ENCODE measurements at regions not wholly inside any gene's neighbourhood (a gene's known extent, or its start where the extent isn't known, plus 50 kb on each side); places are given as distances from the start of the nearest gene placed in this dataset.

DNA sequence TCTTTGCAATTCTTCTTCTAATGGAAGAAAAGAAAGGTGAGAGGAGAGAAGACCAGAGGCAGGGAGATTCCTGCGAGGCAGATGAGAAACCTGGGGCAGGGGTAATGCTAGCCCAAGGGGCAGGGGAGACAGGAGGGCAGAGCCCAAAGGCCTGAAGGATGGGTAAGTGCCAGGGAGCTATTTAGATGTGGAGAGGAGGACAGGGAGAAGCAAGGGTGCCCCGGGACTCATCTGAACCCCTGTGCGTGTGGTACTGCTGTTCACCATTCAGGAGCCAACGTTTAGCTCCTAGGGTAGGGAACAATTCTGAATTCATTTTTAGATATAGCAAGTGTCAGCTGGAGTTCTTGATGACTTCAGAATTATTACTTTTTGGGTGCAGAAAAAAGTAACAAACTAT lies 122.7 kb upstream of the ALDH1B1 start:
- Mint-ChIP-seq H3K36me3 (ENCODE audit: low read depth) (no peaks in the 10 kb centered on the region), H3K27me3 (peaks cover 7% of the 10 kb centered on the region), H3K4me3 (no peak overlapping the region), H3K9me3 (peaks cover 13% of the 10 kb centered on the region), H3K4me1 (no peaks in the 10 kb centered on the region), H3K27ac (no peak overlapping the region)
- ATAC-seq = no peak
- DNase-seq = no peak

DNA sequence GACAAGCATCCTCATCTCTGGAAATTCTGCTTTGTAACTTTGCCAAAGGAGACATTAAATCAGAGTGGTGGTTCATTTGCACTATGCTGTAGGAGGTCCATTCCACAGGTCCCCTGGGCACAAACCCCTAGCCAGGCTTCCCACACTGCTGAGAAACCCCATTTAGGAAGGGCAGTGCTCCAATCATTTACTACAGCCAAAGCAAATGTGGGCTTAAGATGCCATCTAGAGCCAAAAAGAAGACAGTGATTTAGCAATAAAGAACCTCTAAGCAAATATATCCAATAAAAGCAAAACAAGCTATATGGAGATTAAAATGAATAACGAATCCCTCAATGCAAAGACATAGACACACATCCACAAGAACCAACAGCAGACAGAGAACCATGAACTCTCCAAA lies 129.0 kb upstream of the ALDH1B1 start:
- Mint-ChIP-seq H3K27me3 (peaks cover 12% of the 10 kb centered on the region), H3K9me3 (peaks cover 30% of the 10 kb centered on the region), H3K4me1 (no peaks in the 10 kb centered on the region), H3K36me3 (ENCODE audit: low read depth) (peaks cover 2% of the 10 kb centered on the region), H3K4me3 (no peak overlapping the region), H3K27ac (no peak overlapping the region)
- DNase-seq (no peak), ATAC-seq (no peak)

DNA sequence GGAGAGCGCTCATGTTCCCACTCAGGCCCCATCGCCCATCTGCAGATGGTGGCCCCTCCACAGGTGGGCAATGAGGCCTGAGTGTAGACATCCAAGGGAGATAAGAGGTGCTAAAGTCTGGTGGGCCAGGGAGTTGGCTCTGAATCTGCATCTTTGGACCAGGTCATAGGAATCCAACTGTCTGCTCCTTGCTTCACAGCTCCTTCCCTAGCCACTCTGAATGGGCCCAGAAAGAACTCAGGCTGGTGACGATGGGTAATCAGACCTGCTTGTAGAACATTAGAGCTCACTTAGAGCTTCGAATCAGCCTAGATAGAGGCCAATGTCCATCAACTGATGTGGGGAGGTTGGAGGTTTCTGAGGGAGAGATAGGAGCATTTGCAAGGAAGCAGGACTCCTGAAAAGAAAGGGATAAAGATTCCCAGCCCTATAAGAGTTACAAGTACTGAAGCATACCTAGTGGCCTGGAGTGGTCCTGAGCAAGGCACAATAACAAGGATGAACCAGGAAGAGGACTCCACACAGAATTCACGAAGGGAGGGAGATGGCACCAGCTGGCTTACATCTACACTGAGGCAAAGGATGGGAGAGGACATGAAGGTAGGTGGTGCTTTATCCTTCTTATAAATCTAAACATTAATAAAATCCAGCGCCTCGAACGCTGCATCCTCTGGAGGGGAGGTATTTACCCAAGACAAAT lies 132.8 kb upstream of the ALDH1B1 start:
- H3K27ac Mint-ChIP-seq = no peak overlapping the region
- peaks cover 2% of the 10 kb centered on the region for H3K36me3 Mint-ChIP-seq (ENCODE audit: low read depth)
- H3K4me1 Mint-ChIP-seq = no peaks in the 10 kb centered on the region
- H3K27me3 Mint-ChIP-seq = peaks cover 7% of the 10 kb centered on the region
- ATAC-seq (no peak), DNase-seq (no peak)
- peaks cover 16% of the 10 kb centered on the region for H3K9me3 Mint-ChIP-seq
- H3K4me3 Mint-ChIP-seq = no peak overlapping the region

DNA sequence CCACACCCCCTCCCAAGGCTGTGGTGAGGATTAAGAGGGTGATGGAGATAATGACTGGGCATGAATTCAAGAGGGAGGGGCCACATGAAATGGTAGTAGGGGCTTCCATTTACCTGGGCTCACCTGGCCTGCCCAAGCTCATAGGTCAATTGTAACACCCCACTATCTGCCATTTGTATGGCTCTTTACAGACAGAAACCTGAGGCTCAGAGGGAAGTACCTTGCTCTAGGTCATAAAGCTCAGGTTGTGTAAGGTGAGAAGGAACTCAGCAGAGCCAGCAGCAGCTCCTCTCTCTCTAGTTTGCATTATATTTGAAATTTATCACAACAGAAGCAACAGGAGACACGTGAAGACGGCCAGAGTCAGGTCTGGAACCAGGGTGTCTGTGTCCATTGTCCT lies 133.4 kb upstream of the ALDH1B1 start:
- ATAC-seq = no peak
- no peak overlapping the region for H3K27ac Mint-ChIP-seq
- DNase-seq = no peak
- H3K4me1 Mint-ChIP-seq = no peaks in the 10 kb centered on the region
- H3K27me3 Mint-ChIP-seq = peaks cover 7% of the 10 kb centered on the region
- H3K4me3 Mint-ChIP-seq = no peak overlapping the region
- no peaks in the 10 kb centered on the region for H3K36me3 Mint-ChIP-seq (ENCODE audit: low read depth)
- H3K9me3 Mint-ChIP-seq = peaks cover 10% of the 10 kb centered on the region

DNA sequence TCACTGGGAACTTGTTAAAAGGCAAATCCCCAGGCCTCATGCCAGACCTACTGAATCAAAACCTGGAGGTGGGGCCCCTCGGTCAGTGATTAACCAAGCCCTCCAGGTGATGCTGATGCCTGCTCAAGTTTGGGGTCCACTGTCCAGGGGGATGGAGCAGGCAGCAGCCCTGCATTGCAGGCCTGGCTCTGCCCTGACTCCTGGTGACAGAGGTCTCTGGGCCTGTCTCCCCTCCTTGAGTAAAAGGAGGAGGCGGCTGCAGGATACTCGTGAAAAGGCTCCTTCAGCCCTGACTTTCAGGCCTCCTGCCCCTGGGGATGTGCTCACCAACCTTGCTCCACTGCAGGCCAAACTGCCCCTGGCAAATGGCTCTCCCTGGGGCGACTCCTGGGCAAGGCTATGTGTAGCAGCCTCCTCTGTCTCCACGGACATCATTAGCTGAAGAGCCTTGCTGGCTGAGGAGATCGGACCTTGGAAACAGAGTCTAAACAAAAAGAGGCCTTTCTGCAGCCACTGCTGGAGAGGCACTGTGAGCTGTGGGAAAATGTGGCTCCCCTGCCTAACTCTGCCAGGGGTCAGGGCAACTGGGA lies 134.8 kb upstream of the ALDH1B1 start:
- no peak overlapping the region for H3K27ac Mint-ChIP-seq
- H3K9me3 Mint-ChIP-seq = peaks cover 4% of the 10 kb centered on the region
- peaks cover 5% of the 10 kb centered on the region for H3K27me3 Mint-ChIP-seq
- H3K4me1 Mint-ChIP-seq = no peaks in the 10 kb centered on the region
- DNase-seq (no peak), ATAC-seq (no peak)
- no peaks in the 10 kb centered on the region for H3K36me3 Mint-ChIP-seq (ENCODE audit: low read depth)
- no peak overlapping the region for H3K4me3 Mint-ChIP-seq

DNA sequence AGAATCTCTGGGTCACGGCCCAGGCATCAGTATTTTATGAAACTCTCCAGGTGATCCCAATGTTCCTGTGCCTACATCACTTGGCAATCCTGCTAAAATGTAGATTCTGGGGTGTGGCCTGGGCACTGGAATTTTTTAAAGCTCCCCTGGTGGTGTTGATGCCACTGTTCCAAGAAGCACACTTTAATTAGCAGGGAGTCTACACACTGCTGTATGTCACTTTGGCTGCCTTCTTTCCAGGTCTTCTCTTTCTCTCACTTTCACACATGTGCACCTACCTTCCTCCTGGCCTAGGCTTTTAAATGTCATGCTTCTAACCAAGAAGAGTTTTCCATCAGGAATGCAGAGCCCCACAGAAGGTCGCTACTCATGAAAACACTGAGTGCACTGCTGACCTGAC lies 136.0 kb upstream of the ALDH1B1 start:
- no peak overlapping the region for H3K27ac Mint-ChIP-seq
- H3K36me3 Mint-ChIP-seq (ENCODE audit: low read depth) = no peaks in the 10 kb centered on the region
- no peak for ATAC-seq
- DNase-seq = no peak
- no peaks in the 10 kb centered on the region for H3K4me1 Mint-ChIP-seq
- H3K4me3 Mint-ChIP-seq = no peak overlapping the region
- H3K9me3 Mint-ChIP-seq = peaks cover 4% of the 10 kb centered on the region
- H3K27me3 Mint-ChIP-seq = no peaks in the 10 kb centered on the region

DNA sequence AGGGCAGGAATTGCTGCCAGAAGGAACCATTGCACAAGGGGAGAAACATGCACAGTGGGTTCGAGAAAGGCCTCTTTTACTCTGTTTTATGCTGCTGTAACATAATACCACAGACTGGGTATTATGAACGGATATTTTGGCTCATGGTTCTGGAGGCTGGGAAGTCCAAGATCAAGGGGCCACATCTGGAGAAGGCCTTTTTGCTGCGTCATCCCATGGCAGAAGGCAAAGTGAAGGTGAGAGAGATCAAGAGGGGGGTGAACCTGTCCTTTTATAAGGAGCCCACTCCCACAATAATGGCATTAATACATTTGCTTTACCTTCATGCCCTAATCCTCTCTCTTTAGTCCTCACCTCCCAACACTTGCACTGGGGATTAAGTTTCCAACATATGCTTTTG lies 136.9 kb upstream of the ALDH1B1 start:
- H3K36me3 Mint-ChIP-seq (ENCODE audit: low read depth) = no peaks in the 10 kb centered on the region
- no peak for DNase-seq

DNA sequence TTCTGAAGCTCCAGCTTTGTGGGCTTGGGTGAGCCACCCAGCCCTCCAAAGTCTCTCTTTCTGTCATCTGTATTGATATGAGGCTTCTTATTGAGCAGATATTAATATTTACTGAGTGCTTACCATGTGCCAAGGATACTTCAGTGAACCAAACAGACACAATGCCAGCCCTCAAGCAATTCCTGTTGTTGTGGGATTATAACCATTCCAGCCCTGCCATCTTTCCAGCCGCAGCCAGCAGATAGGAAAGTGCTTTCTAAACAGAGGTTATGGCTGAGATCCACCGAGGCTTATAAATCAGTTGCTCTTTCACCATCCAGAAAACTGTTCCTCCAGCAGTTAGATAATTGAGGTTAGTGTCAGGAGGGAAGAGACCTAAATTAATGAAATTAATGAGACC lies 137.7 kb upstream of the ALDH1B1 start:
- Mint-ChIP-seq H3K4me1 (no peaks in the 10 kb centered on the region), H3K27me3 (no peaks in the 10 kb centered on the region), H3K4me3 (no peak overlapping the region), H3K27ac (no peak overlapping the region), H3K36me3 (ENCODE audit: low read depth) (no peaks in the 10 kb centered on the region), H3K9me3 (peaks cover 1% of the 10 kb centered on the region)
- no peak for ATAC-seq
- DNase-seq = no peak

More for the DNA sequence above, 136.9 kb upstream of the ALDH1B1 start:
- no peaks in the 10 kb centered on the region for H3K27me3 Mint-ChIP-seq
- H3K4me3 Mint-ChIP-seq = no peak overlapping the region
- H3K4me1 Mint-ChIP-seq = no peaks in the 10 kb centered on the region
- peaks cover 4% of the 10 kb centered on the region for H3K9me3 Mint-ChIP-seq
- H3K27ac Mint-ChIP-seq = no peak overlapping the region
- ATAC-seq = no peak

DNA sequence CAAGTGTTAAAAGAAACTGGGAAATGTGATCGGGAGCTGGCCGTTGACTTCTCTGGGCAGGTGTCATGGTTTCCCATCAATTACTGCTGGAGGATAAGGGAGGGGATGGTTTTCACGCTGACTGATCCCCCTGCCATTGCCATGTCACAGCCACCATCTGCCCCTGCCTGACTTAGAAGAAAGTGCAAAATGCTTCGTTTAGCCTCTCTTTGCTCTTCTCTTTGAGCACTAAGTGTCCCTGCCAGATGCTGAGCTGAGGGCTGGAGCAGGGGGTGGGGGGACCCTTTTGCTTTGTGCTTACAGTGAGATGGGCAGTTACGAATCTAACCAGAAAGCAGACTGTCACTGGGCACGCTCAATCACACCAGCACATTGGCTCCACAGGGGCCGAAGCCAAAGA lies 138.4 kb upstream of the ALDH1B1 start:
- Mint-ChIP-seq H3K27ac (no peak overlapping the region), H3K4me3 (no peak overlapping the region), H3K36me3 (ENCODE audit: low read depth) (no peaks in the 10 kb centered on the region), H3K4me1 (no peaks in the 10 kb centered on the region), H3K27me3 (no peaks in the 10 kb centered on the region), H3K9me3 (no peaks in the 10 kb centered on the region)
- DNase-seq (no peak), ATAC-seq (no peak)

DNA sequence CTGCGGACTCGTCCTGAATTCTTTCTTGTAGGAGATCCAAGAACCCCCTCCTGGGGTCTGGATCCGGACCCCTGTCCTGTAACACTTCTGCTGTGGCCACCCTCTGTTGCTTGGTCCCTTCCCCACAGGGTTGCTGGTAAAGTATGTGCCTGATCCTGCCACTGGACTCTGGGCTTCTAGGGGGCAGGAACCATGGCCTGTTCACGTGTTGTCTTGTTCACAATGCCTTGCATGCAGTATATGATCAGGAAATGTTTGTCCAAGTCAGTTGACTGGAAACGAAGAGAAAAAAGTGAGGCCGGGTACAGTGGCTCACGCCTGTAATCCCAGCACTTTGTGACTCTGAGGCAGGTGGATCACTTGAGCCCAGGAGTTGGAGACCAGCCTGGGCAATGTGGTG lies 139.3 kb upstream of the ALDH1B1 start:
- ATAC-seq (no peak), DNase-seq (no peak)
- Mint-ChIP-seq H3K36me3 (ENCODE audit: low read depth) (no peaks in the 10 kb centered on the region), H3K27ac (no peak overlapping the region), H3K4me1 (no peaks in the 10 kb centered on the region), H3K27me3 (no peaks in the 10 kb centered on the region), H3K4me3 (no peak overlapping the region), H3K9me3 (no peaks in the 10 kb centered on the region)

DNA sequence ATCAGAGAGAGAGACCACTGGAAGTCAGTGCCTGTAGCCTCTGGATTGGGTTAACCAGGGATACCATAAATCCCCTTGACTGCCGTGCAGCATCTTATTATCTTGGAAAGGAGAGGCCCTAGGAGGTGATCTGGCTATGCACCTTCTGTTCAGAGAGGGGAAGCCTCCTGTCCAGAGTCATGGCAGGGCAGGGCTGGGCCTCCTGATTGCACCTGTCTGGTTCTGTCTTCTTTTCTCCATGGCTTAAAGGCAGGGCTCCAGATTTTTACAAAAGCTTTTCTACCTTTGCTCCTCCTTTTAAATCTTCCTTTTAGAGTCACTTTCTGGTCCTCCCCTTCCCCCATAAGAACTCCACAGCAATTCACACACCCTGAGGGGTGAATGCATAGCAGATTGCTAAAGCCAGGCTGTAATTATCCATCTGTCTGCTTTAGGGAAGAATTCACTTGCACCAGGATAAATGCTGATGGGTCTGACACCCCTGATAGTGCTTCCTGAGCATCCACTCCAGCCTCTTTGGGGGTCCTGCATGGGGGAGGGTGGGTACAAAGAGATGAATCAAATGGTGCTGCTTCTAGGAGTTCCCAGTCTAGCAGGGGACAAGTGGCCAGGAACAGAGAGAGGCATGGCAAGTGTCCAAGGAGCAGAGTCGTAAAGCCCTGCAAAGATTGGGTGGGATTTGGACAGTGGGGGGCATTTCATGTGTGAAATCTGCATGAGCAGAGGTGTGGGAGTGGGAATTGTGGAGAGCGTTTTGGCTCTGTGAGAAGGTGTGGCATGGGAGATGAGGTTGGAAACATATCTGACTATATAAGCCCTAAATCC lies 141.3 kb upstream of the ALDH1B1 start:
- no peak for DNase-seq
- H3K36me3 Mint-ChIP-seq (ENCODE audit: low read depth) = no peaks in the 10 kb centered on the region
- H3K27ac Mint-ChIP-seq = no peak overlapping the region
- no peaks in the 10 kb centered on the region for H3K4me1 Mint-ChIP-seq
- no peak overlapping the region for H3K4me3 Mint-ChIP-seq
- no peak for ATAC-seq
- no peaks in the 10 kb centered on the region for H3K27me3 Mint-ChIP-seq
- no peaks in the 10 kb centered on the region for H3K9me3 Mint-ChIP-seq

DNA sequence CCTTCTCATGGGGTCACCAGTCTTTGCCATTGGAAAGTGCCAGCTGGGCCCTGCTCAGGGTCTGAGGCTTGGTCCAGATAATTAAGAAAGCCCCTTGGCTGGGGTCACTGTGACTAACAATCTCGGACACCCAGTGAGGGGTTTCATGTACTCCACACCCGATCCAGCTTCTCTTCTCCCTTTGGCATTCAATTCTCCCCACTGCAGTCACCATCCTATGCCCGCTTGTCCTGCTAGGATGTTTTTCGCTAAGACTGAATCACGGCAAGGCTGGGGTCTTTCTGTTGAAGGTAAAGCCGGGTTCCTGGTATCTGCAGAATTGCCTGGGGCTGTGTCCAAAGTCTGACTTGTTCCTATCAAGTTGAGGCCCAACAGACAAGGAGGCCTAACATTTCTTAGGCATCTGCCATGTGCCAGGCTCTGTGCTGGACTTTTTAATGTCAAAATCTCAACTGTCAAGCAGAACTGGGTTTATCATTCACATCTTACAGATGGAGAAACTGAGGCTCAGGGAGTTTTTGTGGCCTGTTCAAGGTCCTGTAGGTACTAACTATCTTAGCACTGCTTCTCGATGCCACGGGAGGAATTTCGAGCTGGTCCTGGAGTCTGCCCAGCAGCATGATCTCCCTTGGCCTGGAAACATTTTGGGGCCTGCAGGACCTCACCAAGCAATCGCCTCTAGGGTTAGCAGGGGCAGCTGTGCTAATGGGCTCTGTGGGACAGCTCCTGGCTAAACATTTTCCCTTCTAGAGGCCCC lies 142.0 kb upstream of the ALDH1B1 start:
- no peaks in the 10 kb centered on the region for H3K9me3 Mint-ChIP-seq
- DNase-seq (no peak), ATAC-seq (no peak)
- H3K27ac Mint-ChIP-seq = no peak overlapping the region
- no peaks in the 10 kb centered on the region for H3K4me1 Mint-ChIP-seq
- H3K27me3 Mint-ChIP-seq = no peaks in the 10 kb centered on the region
- H3K36me3 Mint-ChIP-seq (ENCODE audit: low read depth) = no peaks in the 10 kb centered on the region
- H3K4me3 Mint-ChIP-seq = no peak overlapping the region

DNA sequence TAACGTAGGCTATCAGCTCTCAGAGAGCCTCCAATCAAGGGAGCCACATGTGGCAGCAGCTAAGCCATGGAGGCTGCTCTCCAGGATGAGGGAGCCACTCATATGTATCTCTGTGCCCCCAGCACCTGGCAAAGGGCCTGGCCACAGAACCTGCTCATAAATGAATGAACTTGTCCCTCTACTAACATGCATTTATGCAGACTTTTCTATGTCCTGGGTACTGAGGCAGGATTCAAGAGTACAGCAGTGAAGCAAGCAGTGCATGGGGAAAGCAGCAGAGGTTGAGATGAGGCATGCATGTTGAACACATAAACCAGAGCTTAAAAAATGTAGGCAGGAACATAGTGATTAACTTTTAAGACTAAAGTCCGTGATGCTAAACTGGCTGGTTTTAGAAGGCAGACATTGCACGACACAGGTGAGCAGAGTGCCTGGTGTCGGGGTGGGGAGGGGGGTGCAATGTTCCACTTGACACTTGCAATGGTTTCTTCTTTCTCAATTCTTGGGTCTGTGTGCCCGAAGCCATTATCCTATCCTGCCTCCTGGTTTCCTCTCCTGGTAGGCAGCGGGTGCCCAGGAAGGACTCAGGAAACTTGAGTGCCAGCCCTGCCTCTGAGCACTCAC lies 142.8 kb upstream of the ALDH1B1 start:
- no peaks in the 10 kb centered on the region for H3K4me1 Mint-ChIP-seq
- no peak for DNase-seq
- no peaks in the 10 kb centered on the region for H3K9me3 Mint-ChIP-seq
- no peak for ATAC-seq
- H3K27me3 Mint-ChIP-seq = no peaks in the 10 kb centered on the region
- H3K27ac Mint-ChIP-seq = no peak overlapping the region
- H3K4me3 Mint-ChIP-seq = no peak overlapping the region
- no peaks in the 10 kb centered on the region for H3K36me3 Mint-ChIP-seq (ENCODE audit: low read depth)

DNA sequence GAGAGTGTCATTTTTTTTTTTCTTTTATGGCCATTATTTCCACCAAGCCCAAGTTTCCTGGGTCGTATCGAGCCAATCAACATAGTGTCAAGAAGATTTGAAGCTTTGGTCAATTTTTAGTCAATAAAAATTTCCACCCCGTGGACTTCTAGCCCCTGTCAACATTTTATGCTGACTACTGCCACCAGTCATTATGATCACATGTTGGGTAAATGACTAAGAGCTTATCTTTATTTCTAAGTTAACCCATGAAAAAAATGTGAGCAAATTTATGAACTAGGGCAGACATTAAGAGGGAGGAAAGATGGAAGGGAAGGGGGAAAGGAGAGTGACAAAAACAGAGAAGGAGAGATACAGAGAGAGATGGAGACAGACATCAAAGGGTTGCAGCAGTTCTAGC lies 143.5 kb upstream of the ALDH1B1 start:
- H3K9me3 Mint-ChIP-seq = no peaks in the 10 kb centered on the region
- no peaks in the 10 kb centered on the region for H3K4me1 Mint-ChIP-seq
- no peak overlapping the region for H3K4me3 Mint-ChIP-seq

More for the DNA sequence above, 143.5 kb upstream of the ALDH1B1 start:
- ATAC-seq (no peak), DNase-seq (no peak)
- Mint-ChIP-seq H3K36me3 (ENCODE audit: low read depth) (no peaks in the 10 kb centered on the region), H3K27me3 (no peaks in the 10 kb centered on the region), H3K27ac (no peak overlapping the region)

Data from activated naive CD8-positive, alpha-beta T cell treated with anti-CD3 and anti-CD28 coated beads, Interleukin-2, amount 50 U/mL, for 24 hours (primary cell).